Transverse colon (tissue), 4 donors: ENCODE measurements at regions not wholly inside any gene's neighbourhood (a gene's known extent, or its start where the extent isn't known, plus 50 kb on each side); places are given as distances from the start of the nearest gene placed in this dataset.
A peak's percentile ranks its signal among the peaks of the same experiment; 100 is the strongest.

Source experiments
- DNase-seq: peaks from one replicate; pipeline ENCODE4 v3.0.0-alpha.2; 2019
- H3K27ac ChIP-seq, 4 donors: fragments of 200-600 bp; sonication (generic); 2 replicates each; pipeline ENCODE4 v1.5.1; 2016 to 2018; ENCODE audit warnings: inconsistent platforms in 4 of 4
- H3K27me3 ChIP-seq: fragments of 200-600 bp; sonication (generic); 2 replicates; pipeline ENCODE4 v1.5.1; 2017; ENCODE audit warnings: inconsistent platforms
- H3K36me3 ChIP-seq, 4 donors: fragments of 200-600 bp; sonication (generic); 2 replicates each; pipeline ENCODE4 v1.5.1; 2017 to 2019; ENCODE audit warnings: inconsistent platforms in 4 of 4
- H3K4me1 ChIP-seq, 4 donors: fragments of 200-600 bp; sonication (generic); 2 replicates each; pipeline ENCODE4 v1.5.1; 2017 to 2020; ENCODE audit warnings: inconsistent platforms in 4 of 4
- H3K4me3 ChIP-seq, 4 donors: fragments of 200-600 bp; sonication (generic); 1 replicate in 1 of 4; 2 replicates in 3 of 4; pipeline versions ENCODE4 v1.5.1 to v1.6.1; 2017 to 2019; ENCODE audit warnings: inconsistent platforms in 4 of 4
- H3K9me3 ChIP-seq, 2 donors: fragments of 200-600 bp; sonication (generic); 2 replicates each; pipeline ENCODE4 v1.5.1; 2017 to 2019; ENCODE audit warnings: inconsistent platforms in 2 of 2
- EP300 ChIP-seq: sonication (generic); formaldehyde crosslinking; IDR thresholded peaks from one replicate; pipeline ENCODE4 v1.6.1; 2017; ENCODE audit warnings: antibody characterized with exemption, low read depth
- POLR2A ChIP-seq: fragments of 450-650 bp; IDR thresholded peaks from one replicate; pipeline ENCODE4 v1.6.1; 2016; ENCODE audit warnings: antibody characterized with exemption, mild to moderate bottlenecking, moderate library complexity
- POLR2AphosphoS5 ChIP-seq, 3 donors: sonication (generic); formaldehyde crosslinking; IDR thresholded peaks; one replicate each; pipeline ENCODE4 v1.6.1; 2016; ENCODE audit warnings: antibody characterized with exemption in 3 of 3
- WGBS, 2 donors: methylation state at CpG; one replicate each; pipeline ENCODE4 v1.1.5; 2018; ENCODE audit warnings: low coverage in 1 of 2; 5-methylcytosine and 5-hydroxymethylcytosine counted together
- in situ Hi-C, 4 donors: fragments of 200-750 bp; cut with MboI; loops; one replicate each; pipeline versions ENCODE4 v1.15.0 to v1.15.1; 2017; ENCODE audit warnings: low sequenced_read_pairs in 3 of 4, low pct_ligation_motif_present in 1 of 4, low pct_unique_long_range_greater_than_20kb in 1 of 4
- intact Hi-C: fragments of 100-400 bp; cut with DNase I; formaldehyde crosslinking; loops from one replicate; pipeline ENCODE4 v1.15.1; 2023; ENCODE audit warnings: low total_unique reads
- TF ChIP-seq, protein P1 (sequence below), 5 experiments: fragments of 200-600 bp in 3 of 5; fragments of 450-650 bp in 2 of 5; sonication (generic) in 3 of 5; IDR thresholded peaks; 1 replicate in 2 of 5; 2 replicates in 3 of 5; pipeline ENCODE4 v1.5.1; 2016 to 2017; ENCODE audit warnings: antibody characterized with exemption in 5 of 5, inconsistent platforms in 3 of 5, mild to moderate bottlenecking in 2 of 5, moderate library complexity in 1 of 5

DNA sequence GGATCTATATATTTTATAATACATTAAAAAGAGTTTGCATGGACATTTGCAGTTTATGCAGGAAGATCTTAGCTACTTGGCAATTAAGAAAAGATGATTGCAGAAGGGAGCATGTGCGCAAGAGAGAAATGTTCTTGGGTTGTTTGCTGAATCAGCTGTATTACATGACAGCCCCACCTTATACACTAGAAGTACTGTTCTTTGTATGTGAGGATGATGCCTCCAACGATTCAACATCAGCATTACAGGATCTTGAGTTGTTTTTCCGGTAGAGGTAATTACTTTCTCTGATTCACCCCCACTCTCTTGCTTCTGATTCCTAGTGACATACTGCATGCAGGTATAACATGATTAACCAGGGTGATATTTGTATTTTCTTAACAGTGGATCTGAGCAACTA lies 140.8 kb downstream of the PCDH7 start:
- H3K4me1 ChIP-seq = peaks cover 0 to 30% (median 9%) of the 10 kb centered on the region in 4 donors
- no peaks in the 10 kb centered on the region for H3K9me3 ChIP-seq
- H3K27ac ChIP-seq = no peak overlapping the region
- TF ChIP-seq POLR2AphosphoS5 (IDR thresholded peaks at IDR 0.05) (no peak), EP300 (no peak), POLR2A (no peak)
- TF ChIP-seq, protein P1, sequence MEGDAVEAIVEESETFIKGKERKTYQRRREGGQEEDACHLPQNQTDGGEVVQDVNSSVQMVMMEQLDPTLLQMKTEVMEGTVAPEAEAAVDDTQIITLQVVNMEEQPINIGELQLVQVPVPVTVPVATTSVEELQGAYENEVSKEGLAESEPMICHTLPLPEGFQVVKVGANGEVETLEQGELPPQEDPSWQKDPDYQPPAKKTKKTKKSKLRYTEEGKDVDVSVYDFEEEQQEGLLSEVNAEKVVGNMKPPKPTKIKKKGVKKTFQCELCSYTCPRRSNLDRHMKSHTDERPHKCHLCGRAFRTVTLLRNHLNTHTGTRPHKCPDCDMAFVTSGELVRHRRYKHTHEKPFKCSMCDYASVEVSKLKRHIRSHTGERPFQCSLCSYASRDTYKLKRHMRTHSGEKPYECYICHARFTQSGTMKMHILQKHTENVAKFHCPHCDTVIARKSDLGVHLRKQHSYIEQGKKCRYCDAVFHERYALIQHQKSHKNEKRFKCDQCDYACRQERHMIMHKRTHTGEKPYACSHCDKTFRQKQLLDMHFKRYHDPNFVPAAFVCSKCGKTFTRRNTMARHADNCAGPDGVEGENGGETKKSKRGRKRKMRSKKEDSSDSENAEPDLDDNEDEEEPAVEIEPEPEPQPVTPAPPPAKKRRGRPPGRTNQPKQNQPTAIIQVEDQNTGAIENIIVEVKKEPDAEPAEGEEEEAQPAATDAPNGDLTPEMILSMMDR (IDR thresholded peaks at IDR 0.05) = no peak
- no peak overlapping the region for H3K4me3 ChIP-seq
- 77 to 84% methylated on average over 3 of the region's 3 CpGs for WGBS, 2 donors
- no peaks in the 10 kb centered on the region for H3K27me3 ChIP-seq
- in situ Hi-C loops (no loop called here), intact Hi-C loops (no loop called here)
- no peak for DNase-seq
- H3K36me3 ChIP-seq = no peaks in the 10 kb centered on the region

- Histone ChIP-seq H3K36me3 (no peaks in the 10 kb centered on the region), H3K4me1 (peaks cover 0 to 37% (median 9%) of the 10 kb centered on the region in 4 donors), H3K4me3 (no peak overlapping the region), H3K9me3 (no peaks in the 10 kb centered on the region), H3K27ac (peak overlapping the region in 1 of 4 donors; percentile 69), H3K27me3 (no peaks in the 10 kb centered on the region)
- DNase-seq = no peak
- WGBS, 2 donors = 81 to 83% methylated on average over 1 of the region's 1 CpG
- in situ Hi-C loops (no loop called here), intact Hi-C loops (no loop called here)
- TF ChIP-seq, protein P1 (IDR thresholded peaks at IDR 0.05) = no peak
- no peak for TF ChIP-seq EP300
- TF ChIP-seq POLR2AphosphoS5 (IDR thresholded peaks at IDR 0.05) = no peak
- TF ChIP-seq POLR2A = no peak
Observed at GRCh38 chr4:30862196-30862595, 142.0 kb downstream of the PCDH7 start.

- no peak for DNase-seq
- intact Hi-C loops (no loop called here), in situ Hi-C loops (no loop called here)
- Histone ChIP-seq H3K9me3 (no peaks in the 10 kb centered on the region), H3K27me3 (no peaks in the 10 kb centered on the region), H3K4me1 (peaks cover 0 to 33% (median 9%) of the 10 kb centered on the region in 4 donors), H3K4me3 (no peak overlapping the region), H3K27ac (peak overlapping the region; percentile 38 to 69 (median 46)), H3K36me3 (no peaks in the 10 kb centered on the region)
- TF ChIP-seq, protein P1 (IDR thresholded peaks at IDR 0.05) = no peak
- TF ChIP-seq EP300 = no peak
- no peak for TF ChIP-seq POLR2A
- TF ChIP-seq POLR2AphosphoS5 (IDR thresholded peaks at IDR 0.05) = no peak
- WGBS, 2 donors = 30 to 31% methylated on average over 2 of the region's 2 CpGs
Observed at GRCh38 chr4:30863021-30863420, 142.9 kb downstream of the PCDH7 start.

DNA sequence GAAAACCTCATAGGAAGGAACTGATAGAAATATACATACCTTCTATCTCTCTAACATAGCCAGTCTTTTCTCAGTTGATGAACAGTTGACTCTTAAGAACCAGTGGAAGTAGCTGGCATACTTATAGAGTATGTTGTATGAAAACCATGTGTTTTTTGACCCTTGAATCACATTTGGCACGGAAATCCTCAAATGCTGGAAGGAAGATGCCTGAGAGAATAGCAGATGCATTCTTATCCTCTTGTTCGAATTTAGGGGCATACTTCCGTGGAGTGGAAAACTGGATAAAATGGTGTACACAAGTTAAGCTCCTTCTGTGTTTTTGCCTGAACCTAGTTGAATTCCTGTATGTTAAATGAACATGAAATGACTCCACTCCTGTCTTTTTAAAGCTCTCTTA lies 145.5 kb downstream of the PCDH7 start:
- peaks cover 0 to 36% (median 9%) of the 10 kb centered on the region in 4 donors for H3K4me1 ChIP-seq
- no peaks in the 10 kb centered on the region for H3K36me3 ChIP-seq
- intact Hi-C loops (no loop called here), in situ Hi-C loops (no loop called here)
- DNase-seq = no peak
- 63% methylated on average over 3 of the region's 3 CpGs for WGBS, 2 donors
- no peak overlapping the region for H3K4me3 ChIP-seq
- TF ChIP-seq EP300 = no peak
- no peak for TF ChIP-seq POLR2A
- no peak for TF ChIP-seq POLR2AphosphoS5 (IDR thresholded peaks at IDR 0.05)
- TF ChIP-seq, protein P1 (IDR thresholded peaks at IDR 0.05) = no peak
- H3K27ac ChIP-seq = peak overlapping the region in 3 of 4 donors; percentile 12 to 72 (median 69)
- H3K9me3 ChIP-seq = no peaks in the 10 kb centered on the region
- no peaks in the 10 kb centered on the region for H3K27me3 ChIP-seq
